ENCODE measurements at regions not wholly inside any gene's neighbourhood (a gene's known extent, or its start where the extent isn't known, plus 50 kb on each side); places are given as distances from the start of the nearest gene placed in this dataset.

DNA sequence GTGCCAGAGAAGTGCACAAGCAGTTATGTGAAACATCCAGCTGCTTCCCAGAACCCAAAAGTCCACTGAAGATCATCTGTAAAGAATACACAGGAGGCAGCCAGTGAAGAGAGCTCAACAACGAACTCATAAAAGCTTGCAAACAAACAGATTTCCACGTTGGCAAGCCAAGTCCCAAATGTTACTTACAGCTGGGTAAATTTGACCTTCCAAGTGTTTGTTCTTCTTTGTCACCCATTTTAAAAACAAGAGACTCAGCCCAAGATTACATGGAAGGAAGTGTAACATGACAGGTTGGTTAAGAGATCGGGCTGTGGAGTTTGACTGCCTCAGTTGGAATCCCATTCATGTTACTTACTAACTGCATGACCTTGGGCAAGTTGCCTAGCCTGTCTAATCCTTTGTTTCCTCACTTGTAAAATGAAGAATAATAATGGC lies 174.9 kb upstream of the PAPPA start:
- Mint-ChIP-seq H3K9me3 (no peaks in the 10 kb centered on the region), H3K27ac (no peak overlapping the region), H3K4me1 (ENCODE audit: low read depth) (no peaks in the 10 kb centered on the region), H3K4me3 (no peak overlapping the region), H3K36me3 (ENCODE audit: low read depth) (no peaks in the 10 kb centered on the region), H3K27me3 (no peaks in the 10 kb centered on the region)

DNA sequence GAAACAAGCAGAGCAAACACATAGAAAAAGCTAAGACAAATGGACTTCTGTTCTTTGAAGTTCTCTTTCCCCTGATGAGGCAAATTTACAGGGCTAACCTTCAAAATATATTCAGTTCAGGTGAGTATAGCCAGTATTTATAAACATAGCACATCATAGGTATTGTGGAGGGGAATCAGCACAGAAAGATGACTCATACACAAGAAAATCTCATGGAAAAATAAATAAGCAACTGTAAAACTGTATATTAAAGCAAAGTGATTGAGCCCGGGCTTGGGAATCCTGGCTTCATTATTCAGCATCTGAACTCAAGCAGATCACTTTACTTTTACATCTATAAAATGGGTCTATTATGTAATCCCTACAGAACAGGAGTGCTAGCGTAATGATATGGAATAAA lies 173.5 kb upstream of the PAPPA start:
- Mint-ChIP-seq H3K4me1 (ENCODE audit: low read depth) (no peaks in the 10 kb centered on the region), H3K36me3 (ENCODE audit: low read depth) (no peaks in the 10 kb centered on the region), H3K4me3 (no peak overlapping the region), H3K27ac (no peak overlapping the region), H3K27me3 (no peaks in the 10 kb centered on the region), H3K9me3 (peaks cover 5% of the 10 kb centered on the region)

DNA sequence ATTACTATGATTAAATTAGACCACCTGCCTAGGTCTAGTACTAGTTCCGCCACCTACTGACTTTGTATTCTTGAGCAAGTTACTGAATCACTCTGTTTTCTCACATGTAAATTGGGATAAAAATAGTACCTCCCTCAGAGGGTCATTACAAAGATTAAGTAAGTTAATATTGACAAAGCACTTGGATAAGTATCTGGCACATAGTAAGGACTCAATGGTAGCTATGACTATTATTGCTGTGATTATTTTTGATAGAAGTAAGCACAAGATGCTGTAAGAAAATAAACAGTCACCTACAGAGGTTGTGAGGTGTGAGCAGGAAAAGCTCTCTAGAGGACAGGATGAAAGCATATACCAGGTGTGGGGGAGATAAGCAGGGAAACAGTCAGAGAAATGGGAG lies 173.1 kb upstream of the PAPPA start:
- H3K27me3 Mint-ChIP-seq, result no peaks in the 10 kb centered on the region
- H3K4me1 Mint-ChIP-seq (ENCODE audit: low read depth), result no peaks in the 10 kb centered on the region
- H3K4me3 Mint-ChIP-seq, result no peak overlapping the region
- H3K36me3 Mint-ChIP-seq (ENCODE audit: low read depth), result no peaks in the 10 kb centered on the region
- H3K9me3 Mint-ChIP-seq, result peaks cover 5% of the 10 kb centered on the region
- H3K27ac Mint-ChIP-seq, result no peak overlapping the region

DNA sequence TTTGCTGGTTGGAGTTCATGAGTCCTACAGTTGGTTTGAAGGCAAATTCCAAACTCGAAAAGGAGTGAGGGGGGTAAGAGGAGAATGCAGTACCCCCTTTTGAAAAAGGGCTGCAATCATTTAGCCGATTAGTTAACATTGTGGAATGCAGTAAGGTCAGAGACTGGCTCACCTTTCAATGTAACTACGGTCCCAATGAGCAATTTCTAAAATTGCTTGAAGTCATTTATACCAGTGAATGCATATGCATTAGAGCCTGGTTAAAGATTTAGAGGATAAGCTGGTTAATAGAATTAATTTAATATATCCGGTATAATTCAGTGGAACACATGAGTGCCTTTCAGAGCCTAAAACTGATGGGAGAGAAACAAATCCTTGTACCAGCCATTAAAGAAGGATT lies 172.6 kb upstream of the PAPPA start:
- Mint-ChIP-seq H3K27ac (no peak overlapping the region), H3K4me1 (ENCODE audit: low read depth) (no peaks in the 10 kb centered on the region), H3K27me3 (no peaks in the 10 kb centered on the region), H3K9me3 (peaks cover 5% of the 10 kb centered on the region), H3K36me3 (ENCODE audit: low read depth) (no peaks in the 10 kb centered on the region), H3K4me3 (no peak overlapping the region)

DNA sequence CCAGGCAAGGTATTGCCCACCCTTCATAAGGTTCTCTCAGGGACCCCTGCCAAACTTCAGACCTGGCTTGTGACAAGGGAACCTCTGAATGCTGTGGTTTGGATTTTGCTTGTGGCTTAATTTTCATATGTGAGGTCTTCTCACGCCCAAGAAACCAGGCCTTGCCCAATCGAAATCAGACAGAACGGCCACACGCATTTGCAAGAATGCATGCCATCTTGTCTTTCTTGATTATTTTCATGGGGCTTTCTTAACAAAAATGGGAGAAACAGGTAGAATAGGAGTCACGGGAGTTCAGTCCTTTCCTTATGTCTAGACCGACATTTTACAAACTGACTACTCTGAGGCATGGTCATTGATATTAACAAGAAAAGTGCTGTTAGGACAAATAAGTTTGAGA lies 170.2 kb upstream of the PAPPA start:
- H3K9me3 Mint-ChIP-seq, result peaks cover 8% of the 10 kb centered on the region

DNA sequence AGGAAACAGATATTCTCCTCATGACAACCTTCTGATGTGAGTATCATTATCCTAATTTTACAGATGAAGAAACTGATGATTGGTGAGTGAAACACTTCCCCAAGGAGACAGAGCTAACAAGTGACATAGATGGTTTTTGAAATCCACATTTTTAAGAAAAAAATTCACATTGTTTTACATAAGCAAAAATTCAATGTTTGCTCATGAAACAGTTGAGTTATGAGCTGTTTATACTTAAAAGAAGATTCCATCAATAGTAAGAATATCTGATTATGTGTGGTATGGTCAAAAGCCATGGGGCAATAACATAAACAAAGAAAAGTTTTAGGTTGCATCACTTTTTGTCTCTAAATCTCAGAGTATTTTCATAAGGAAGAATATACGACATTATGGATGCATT lies 167.9 kb upstream of the PAPPA start:
- Mint-ChIP-seq H3K4me1 (ENCODE audit: low read depth) (no peaks in the 10 kb centered on the region), H3K4me3 (no peak overlapping the region), H3K36me3 (ENCODE audit: low read depth) (no peaks in the 10 kb centered on the region), H3K27me3 (no peaks in the 10 kb centered on the region), H3K9me3 (peaks cover 8% of the 10 kb centered on the region), H3K27ac (no peak overlapping the region)

More for the DNA sequence above, 170.2 kb upstream of the PAPPA start:
- H3K4me3 Mint-ChIP-seq, result no peak overlapping the region
- no peaks in the 10 kb centered on the region for H3K27me3 Mint-ChIP-seq
- H3K4me1 Mint-ChIP-seq (ENCODE audit: low read depth), result no peaks in the 10 kb centered on the region
- no peak overlapping the region for H3K27ac Mint-ChIP-seq
- H3K36me3 Mint-ChIP-seq (ENCODE audit: low read depth), result no peaks in the 10 kb centered on the region

DNA sequence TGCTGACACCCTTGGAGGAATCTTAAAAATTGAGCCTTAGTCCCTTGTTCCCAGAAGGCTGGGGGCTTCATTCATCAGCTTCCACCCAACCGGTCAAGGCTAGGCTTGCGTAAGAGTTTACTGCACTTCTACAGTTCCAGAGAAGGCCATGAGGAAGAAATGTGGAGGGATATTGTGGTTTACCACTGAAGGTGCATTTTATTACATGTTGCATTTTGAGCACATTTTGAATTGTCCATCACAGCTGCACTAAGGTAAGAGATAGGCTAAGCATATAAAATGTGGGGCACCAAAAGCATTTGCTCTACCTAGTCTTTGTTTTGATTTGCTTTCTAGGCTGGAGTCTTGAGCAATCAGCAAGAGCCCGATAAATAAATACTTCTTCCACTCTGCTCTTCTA lies 167.1 kb upstream of the PAPPA start:
- no peaks in the 10 kb centered on the region for H3K36me3 Mint-ChIP-seq (ENCODE audit: low read depth)
- H3K27me3 Mint-ChIP-seq, result no peaks in the 10 kb centered on the region

DNA sequence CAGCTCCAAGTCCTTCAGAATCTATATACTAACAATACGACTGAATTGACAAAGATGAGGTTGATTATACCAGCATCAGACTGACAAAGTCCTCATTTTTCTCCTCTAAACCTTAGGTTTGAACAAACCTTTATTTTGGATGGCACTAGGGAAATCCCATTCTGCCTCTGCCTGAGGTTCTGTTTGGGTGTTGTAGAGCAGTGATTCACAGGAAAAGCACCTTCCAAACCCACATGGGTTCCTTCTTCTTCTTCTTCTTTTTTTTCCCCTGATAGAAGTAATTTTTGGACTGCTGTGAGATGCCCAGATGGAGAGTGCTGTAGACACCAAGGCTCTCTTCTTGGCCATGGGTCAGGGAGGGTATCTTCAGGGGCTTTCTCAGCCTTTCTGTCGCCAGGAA lies 164.9 kb upstream of the PAPPA start:
- no peak overlapping the region for H3K27ac Mint-ChIP-seq
- H3K27me3 Mint-ChIP-seq, result no peaks in the 10 kb centered on the region
- no peaks in the 10 kb centered on the region for H3K4me1 Mint-ChIP-seq (ENCODE audit: low read depth)
- no peaks in the 10 kb centered on the region for H3K36me3 Mint-ChIP-seq (ENCODE audit: low read depth)
- no peak overlapping the region for H3K4me3 Mint-ChIP-seq
- peaks cover 11% of the 10 kb centered on the region for H3K9me3 Mint-ChIP-seq

More for the DNA sequence above, 167.1 kb upstream of the PAPPA start:
- H3K27ac Mint-ChIP-seq, result no peak overlapping the region
- peaks cover 8% of the 10 kb centered on the region for H3K9me3 Mint-ChIP-seq
- no peak overlapping the region for H3K4me3 Mint-ChIP-seq
- H3K4me1 Mint-ChIP-seq (ENCODE audit: low read depth), result no peaks in the 10 kb centered on the region

DNA sequence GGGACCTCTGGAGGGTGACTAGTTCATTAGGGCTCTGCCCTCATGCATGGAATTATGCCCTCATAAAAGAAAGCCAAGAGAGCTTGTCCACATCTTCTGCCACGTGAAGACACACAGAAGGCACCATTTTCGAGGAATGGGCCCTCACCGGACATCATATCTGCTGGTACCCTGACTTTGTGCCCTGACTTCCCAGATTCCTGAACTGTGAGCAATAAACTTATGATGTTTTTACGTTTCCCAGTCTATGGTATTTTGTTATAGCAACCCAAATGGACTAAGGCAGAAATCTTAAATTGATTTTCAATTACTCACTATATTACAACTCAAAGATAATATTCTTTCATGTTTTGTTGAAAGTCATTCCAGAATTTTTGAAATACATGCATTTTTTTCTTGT lies 163.8 kb upstream of the PAPPA start:
- Mint-ChIP-seq H3K4me3 (no peak overlapping the region), H3K4me1 (ENCODE audit: low read depth) (no peaks in the 10 kb centered on the region), H3K27ac (no peak overlapping the region), H3K27me3 (no peaks in the 10 kb centered on the region), H3K9me3 (peaks cover 9% of the 10 kb centered on the region), H3K36me3 (ENCODE audit: low read depth) (no peaks in the 10 kb centered on the region)

DNA sequence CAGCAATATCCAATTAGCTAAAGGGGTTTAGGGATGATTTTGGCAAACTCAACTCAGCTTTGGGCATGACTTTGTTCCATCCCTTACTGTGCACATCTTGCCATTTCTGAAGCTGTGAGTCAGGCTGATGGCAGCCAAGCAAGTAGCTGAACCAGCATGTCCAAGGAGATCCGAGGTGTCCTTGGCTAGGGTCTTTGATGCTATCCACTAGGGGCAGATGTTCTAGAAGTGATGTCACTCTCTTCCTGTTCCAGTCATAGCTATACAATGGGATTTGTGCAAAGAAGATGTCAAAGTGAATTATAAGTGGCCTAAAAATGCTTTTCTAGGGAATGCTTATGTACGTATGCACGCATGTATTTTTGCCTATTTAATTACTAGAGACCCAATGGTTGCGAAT lies 160.8 kb upstream of the PAPPA start:
- Mint-ChIP-seq H3K27me3 (no peaks in the 10 kb centered on the region), H3K9me3 (peaks cover 4% of the 10 kb centered on the region), H3K36me3 (ENCODE audit: low read depth) (no peaks in the 10 kb centered on the region), H3K4me1 (ENCODE audit: low read depth) (no peaks in the 10 kb centered on the region), H3K4me3 (no peak overlapping the region), H3K27ac (no peak overlapping the region)

DNA sequence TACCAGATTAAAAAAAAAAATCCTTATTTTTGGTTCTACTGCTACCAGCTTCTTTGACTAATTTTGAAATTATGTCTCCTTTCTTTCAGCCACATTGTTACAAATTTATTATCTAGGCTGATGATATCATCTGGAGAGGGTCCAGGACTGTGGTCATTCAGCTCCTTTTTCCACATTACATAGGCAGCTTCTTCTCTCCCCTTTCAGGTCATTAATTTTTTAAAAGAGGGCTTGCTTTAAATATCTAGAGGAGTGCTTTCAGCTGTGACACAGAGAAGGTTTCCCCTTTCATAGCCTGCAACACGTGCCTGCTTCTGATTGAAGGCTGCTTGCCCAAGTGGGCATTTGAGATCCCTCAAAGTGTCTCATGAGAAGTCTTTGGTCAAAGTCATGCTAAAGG lies 155.7 kb upstream of the PAPPA start:
- H3K9me3 Mint-ChIP-seq, result peaks cover 3% of the 10 kb centered on the region

DNA sequence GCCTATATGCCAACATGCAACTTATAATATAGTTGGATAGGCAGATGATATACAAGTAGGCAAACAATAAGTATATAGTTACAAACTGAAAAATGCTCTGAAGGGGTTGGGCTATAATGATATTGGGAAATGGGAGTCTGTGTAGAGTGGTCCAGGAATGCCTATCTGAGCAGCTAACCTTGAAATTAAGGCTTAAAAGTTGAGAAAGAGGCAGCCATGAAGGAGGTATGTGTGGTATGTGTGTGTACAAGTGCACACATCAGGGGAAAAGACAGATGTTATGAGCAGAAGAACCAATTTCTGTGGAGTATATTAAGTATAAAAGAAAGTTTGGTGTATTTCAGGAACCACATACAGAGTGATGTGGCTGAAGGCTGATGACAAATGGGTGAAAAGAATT lies 154.9 kb upstream of the PAPPA start:
- Mint-ChIP-seq H3K27ac (no peak overlapping the region), H3K27me3 (peaks cover 3% of the 10 kb centered on the region), H3K9me3 (peaks cover 3% of the 10 kb centered on the region), H3K4me1 (ENCODE audit: low read depth) (no peaks in the 10 kb centered on the region), H3K36me3 (ENCODE audit: low read depth) (no peaks in the 10 kb centered on the region), H3K4me3 (no peak overlapping the region)

More for the DNA sequence above, 155.7 kb upstream of the PAPPA start:
- H3K4me1 Mint-ChIP-seq (ENCODE audit: low read depth), result no peaks in the 10 kb centered on the region
- H3K36me3 Mint-ChIP-seq (ENCODE audit: low read depth), result no peaks in the 10 kb centered on the region
- no peak overlapping the region for H3K4me3 Mint-ChIP-seq
- peaks cover 3% of the 10 kb centered on the region for H3K27me3 Mint-ChIP-seq
- no peak overlapping the region for H3K27ac Mint-ChIP-seq

DNA sequence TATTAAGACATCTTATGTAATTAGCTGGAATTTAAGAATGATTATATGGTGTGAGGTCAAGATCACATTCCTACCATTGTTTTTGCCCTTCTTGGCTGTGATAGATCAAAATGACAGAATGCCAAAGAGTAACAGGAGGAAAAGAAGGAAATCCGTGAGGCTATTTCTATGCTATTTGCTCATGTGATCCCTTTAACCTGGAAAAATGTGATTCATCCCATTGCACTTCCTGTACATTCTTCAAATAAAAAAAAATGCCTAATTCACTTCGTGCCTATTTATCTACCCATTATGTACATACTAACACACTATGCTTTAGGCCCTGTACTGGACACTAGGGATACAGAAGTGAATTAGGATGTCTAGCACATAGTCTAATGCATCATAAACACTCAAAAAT lies 154.1 kb upstream of the PAPPA start:
- H3K36me3 Mint-ChIP-seq (ENCODE audit: low read depth), result no peaks in the 10 kb centered on the region
- no peak overlapping the region for H3K27ac Mint-ChIP-seq
- H3K27me3 Mint-ChIP-seq, result peaks cover 3% of the 10 kb centered on the region
- peaks cover 3% of the 10 kb centered on the region for H3K9me3 Mint-ChIP-seq
- no peak overlapping the region for H3K4me3 Mint-ChIP-seq
- no peaks in the 10 kb centered on the region for H3K4me1 Mint-ChIP-seq (ENCODE audit: low read depth)

DNA sequence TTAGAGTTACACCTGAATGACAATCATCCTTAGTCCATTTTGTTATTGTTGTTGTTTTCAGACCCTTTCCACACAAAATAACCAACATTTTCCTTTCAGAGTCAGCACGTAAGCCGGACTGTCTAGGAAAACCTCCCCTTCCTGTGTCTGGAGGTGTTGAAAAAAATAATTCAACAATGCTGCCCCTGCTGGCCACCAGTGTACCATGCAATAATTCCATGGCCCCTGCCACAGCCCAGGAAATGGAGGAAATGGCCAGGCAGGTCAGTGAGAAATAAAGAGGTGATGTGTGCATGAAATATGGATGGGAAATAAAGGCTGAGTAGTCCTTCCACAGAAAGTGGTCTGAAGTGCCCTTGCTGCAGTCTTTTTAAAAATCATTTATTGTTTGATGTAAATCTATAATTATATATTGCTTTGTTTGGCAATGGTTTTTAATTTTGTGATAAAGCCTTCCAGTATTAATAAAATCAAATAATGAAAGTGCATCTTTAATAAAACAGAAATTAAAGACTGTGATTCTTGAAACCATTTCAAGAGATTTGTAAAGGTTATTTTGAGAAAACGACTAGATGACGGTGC lies 152.8 kb upstream of the PAPPA start:
- Mint-ChIP-seq H3K4me1 (ENCODE audit: low read depth) (no peaks in the 10 kb centered on the region), H3K36me3 (ENCODE audit: low read depth) (no peaks in the 10 kb centered on the region), H3K4me3 (no peak overlapping the region), H3K27me3 (peaks cover 3% of the 10 kb centered on the region), H3K9me3 (peaks cover 3% of the 10 kb centered on the region), H3K27ac (no peak overlapping the region)

DNA sequence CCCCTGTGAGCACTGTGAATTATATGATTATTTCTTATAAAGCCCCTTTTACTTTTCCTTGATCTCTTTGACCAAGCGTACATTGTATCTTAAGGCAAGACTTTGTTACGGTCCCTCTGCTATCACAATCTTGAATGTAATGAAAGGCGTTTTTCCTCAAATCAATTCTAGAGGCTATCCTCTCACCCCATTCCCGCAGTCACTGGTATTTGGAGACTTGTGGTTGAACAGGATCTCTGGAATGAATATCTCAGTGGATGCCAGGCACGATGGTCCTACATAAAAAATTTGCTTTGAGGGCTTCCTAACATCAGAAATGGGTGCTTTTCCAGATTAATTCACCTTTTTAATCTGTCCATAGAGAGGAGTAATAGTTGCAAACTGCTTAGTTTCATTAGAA lies 151.4 kb upstream of the PAPPA start:
- H3K36me3 Mint-ChIP-seq (ENCODE audit: low read depth), result no peaks in the 10 kb centered on the region
- peaks cover 3% of the 10 kb centered on the region for H3K9me3 Mint-ChIP-seq
- H3K4me3 Mint-ChIP-seq, result no peak overlapping the region
- peaks cover 3% of the 10 kb centered on the region for H3K27me3 Mint-ChIP-seq
- no peaks in the 10 kb centered on the region for H3K4me1 Mint-ChIP-seq (ENCODE audit: low read depth)
- H3K27ac Mint-ChIP-seq, result no peak overlapping the region

DNA sequence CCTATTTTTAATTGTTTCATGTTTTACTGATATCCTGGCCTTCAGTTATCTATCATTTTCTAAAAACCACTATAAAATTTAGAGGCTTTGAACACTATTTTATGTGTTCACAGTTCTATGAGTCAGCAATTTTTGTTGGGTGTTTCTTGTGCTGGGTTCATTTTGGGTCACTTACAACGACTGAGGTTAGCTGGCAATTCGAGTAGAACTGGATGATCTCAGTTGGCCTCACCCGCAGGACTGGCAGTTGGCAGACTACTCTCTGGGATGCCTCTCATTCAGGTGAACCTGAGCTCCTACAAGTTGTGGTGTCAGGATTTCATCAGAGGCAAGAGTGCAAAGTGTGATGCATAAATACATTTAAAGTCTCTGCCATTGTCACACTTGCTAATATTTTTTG lies 151.0 kb upstream of the PAPPA start:
- Mint-ChIP-seq H3K27ac (no peak overlapping the region), H3K27me3 (peaks cover 3% of the 10 kb centered on the region), H3K4me1 (ENCODE audit: low read depth) (no peaks in the 10 kb centered on the region), H3K36me3 (ENCODE audit: low read depth) (no peaks in the 10 kb centered on the region), H3K9me3 (peaks cover 3% of the 10 kb centered on the region), H3K4me3 (no peak overlapping the region)

All from stimulated activated naive CD8-positive, alpha-beta T cell treated with anti-CD3 and anti-CD28 coated beads, Interleukin-15, Interleukin-2, amounts not matched to agents 100 ng/mL and 50 ng/mL, for 24 hours (primary cell).